ENCODE measurements at regions not wholly inside any gene's neighbourhood (a gene's known extent, or its start where the extent isn't known, plus 50 kb on each side); places are given as distances from the start of the nearest gene placed in this dataset.

- peak; percentile 64 for TF ChIP-seq RAD21 (IDR thresholded peaks at IDR 0.05; ENCODE audit: low read depth)
- peak; percentile 32; the same call in 1 of the 2 replicates for TF ChIP-seq MAX (IDR thresholded peaks at IDR 0.05)
- no peak for TF ChIP-seq TAF1 (IDR thresholded peaks at IDR 0.05; ENCODE audit: low read depth)
Measured at GRCh38 chr10:108783897-108784296, 1139.4 kb downstream of the XPNPEP1 start.

- TF ChIP-seq EP300 (IDR thresholded peaks at IDR 0.05; ENCODE audit: borderline replicate concordance) = no peak
- TF ChIP-seq TCF12 (IDR thresholded peaks at IDR 0.05; ENCODE audit: low read depth) = no peak
- TF ChIP-seq REST (IDR thresholded peaks at IDR 0.05; ENCODE audit: low read depth) = no peak
- no peak for TF ChIP-seq MAX (IDR thresholded peaks at IDR 0.05)
- TF ChIP-seq NFIC (IDR thresholded peaks at IDR 0.05) = no peak
- TF ChIP-seq ZBTB7A (IDR thresholded peaks at IDR 0.05; ENCODE audit: low read depth) = no peak
- no peak for TF ChIP-seq TAF1 (IDR thresholded peaks at IDR 0.05; ENCODE audit: low read depth)
Measured at GRCh38 chr10:108782411-108782810, 1140.9 kb downstream of the XPNPEP1 start.

GRCh38 chr10:108779501-108779900 lies 1143.8 kb downstream of the XPNPEP1 start:
- TF ChIP-seq CEBPB (IDR thresholded peaks at IDR 0.05) = no peak
- no peak for TF ChIP-seq REST (IDR thresholded peaks at IDR 0.05; ENCODE audit: low read depth)
- no peak for TF ChIP-seq TAF1 (IDR thresholded peaks at IDR 0.05; ENCODE audit: low read depth)
- TF ChIP-seq FOXM1 (IDR thresholded peaks at IDR 0.05; ENCODE audit: borderline replicate concordance, low read depth) = no peak
- TF ChIP-seq YY1 (IDR thresholded peaks at IDR 0.05; ENCODE audit: low read depth) = no peak
- TF ChIP-seq MAX (IDR thresholded peaks at IDR 0.05) = no peak
- no peak for TF ChIP-seq EGR1 (IDR thresholded peaks at IDR 0.05)

GRCh38 chr10:108775911-108776475 lies 1147.3 kb downstream of the XPNPEP1 start:
- TF ChIP-seq TCF12 (IDR thresholded peaks at IDR 0.05; ENCODE audit: low read depth) = no peak
- no peak for TF ChIP-seq EGR1 (IDR thresholded peaks at IDR 0.05)
- TF ChIP-seq TEAD4 (IDR thresholded peaks at IDR 0.05) = no peak
- no peak for TF ChIP-seq FOXM1 (IDR thresholded peaks at IDR 0.05; ENCODE audit: borderline replicate concordance, low read depth)
- TF ChIP-seq EP300 (IDR thresholded peaks at IDR 0.05; ENCODE audit: borderline replicate concordance) = no peak
- TF ChIP-seq REST (IDR thresholded peaks at IDR 0.05; ENCODE audit: low read depth) = no peak
- no peak for TF ChIP-seq NFIC (IDR thresholded peaks at IDR 0.05)
- TF ChIP-seq MAX (IDR thresholded peaks at IDR 0.05) = no peak
- TF ChIP-seq TAF1 (IDR thresholded peaks at IDR 0.05; ENCODE audit: low read depth) = no peak
- TF ChIP-seq ZBTB7A (IDR thresholded peaks at IDR 0.05; ENCODE audit: low read depth) = no peak
- TF ChIP-seq USF1 (IDR thresholded peaks at IDR 0.05) = no peak
- TF ChIP-seq CEBPB (IDR thresholded peaks at IDR 0.05) = no peak
- no peak for TF ChIP-seq RAD21 (IDR thresholded peaks at IDR 0.05; ENCODE audit: low read depth)

- no peak for TF ChIP-seq FOXM1 (IDR thresholded peaks at IDR 0.05; ENCODE audit: borderline replicate concordance, low read depth)
- TF ChIP-seq YY1 (IDR thresholded peaks at IDR 0.05; ENCODE audit: low read depth) = no peak
- no peak for TF ChIP-seq EGR1 (IDR thresholded peaks at IDR 0.05)
- TF ChIP-seq CEBPB (IDR thresholded peaks at IDR 0.05) = no peak
- no peak for TF ChIP-seq TCF12 (IDR thresholded peaks at IDR 0.05; ENCODE audit: low read depth)
- TF ChIP-seq EP300 (IDR thresholded peaks at IDR 0.05; ENCODE audit: borderline replicate concordance) = no peak
- TF ChIP-seq TEAD4 (IDR thresholded peaks at IDR 0.05) = no peak
- no peak for TF ChIP-seq ZBTB7A (IDR thresholded peaks at IDR 0.05; ENCODE audit: low read depth)
- TF ChIP-seq MAX (IDR thresholded peaks at IDR 0.05) = no peak
- no peak for TF ChIP-seq NFIC (IDR thresholded peaks at IDR 0.05)
- TF ChIP-seq USF1 (IDR thresholded peaks at IDR 0.05) = no peak
- no peak for TF ChIP-seq CREB1 (IDR thresholded peaks at IDR 0.05; ENCODE audit: low read depth)
- TF ChIP-seq REST (IDR thresholded peaks at IDR 0.05; ENCODE audit: low read depth) = no peak
- TF ChIP-seq RAD21 (IDR thresholded peaks at IDR 0.05; ENCODE audit: low read depth) = no peak
- no peak for TF ChIP-seq TAF1 (IDR thresholded peaks at IDR 0.05; ENCODE audit: low read depth)
Measured at GRCh38 chr10:108771106-108771505, 1152.2 kb downstream of the XPNPEP1 start.

Measured in Ishikawa (cell line).